KMS-11 (cell line): ENCODE measurements at regions not wholly inside any gene's neighbourhood (a gene's known extent, or its start where the extent isn't known, plus 50 kb on each side); places are given as distances from the start of the nearest gene placed in this dataset.

ENCODE experiments used
- H2AFZ ChIP-seq: fragments of 200-600 bp; sonication (generic); 2 replicates; pipeline ENCODE4 v1.6.1; 2016; ENCODE audit warnings: antibody characterized with exemption, mixed run types, low read depth
- H3K27ac ChIP-seq: fragments of 200-600 bp; sonication (generic); 2 replicates; pipeline ENCODE4 v1.6.1; 2016; ENCODE audit warnings: mild to moderate bottlenecking, mixed run types
- H3K27me3 ChIP-seq: fragments of 200-600 bp; sonication (generic); 2 replicates; pipeline ENCODE4 v1.6.1; 2017; ENCODE audit warnings: mild to moderate bottlenecking, low read depth, mixed run types, moderate library complexity; ENCODE audit not compliant: insufficient read depth
- H3K36me3 ChIP-seq: fragments of 200-600 bp; sonication (generic); 2 replicates; pipeline ENCODE4 v1.6.1; 2017; ENCODE audit warnings: mild to moderate bottlenecking, mixed run types; ENCODE audit not compliant: insufficient read depth
- H3K4me1 ChIP-seq: fragments of 200-600 bp; sonication (generic); 2 replicates; pipeline ENCODE4 v1.6.1; 2016; ENCODE audit warnings: mild to moderate bottlenecking, low read depth, mixed run types; ENCODE audit not compliant: poor library complexity, severe bottlenecking
- H3K4me2 ChIP-seq: fragments of 200-600 bp; sonication (generic); 2 replicates; pipeline ENCODE4 v1.7.0; 2016; ENCODE audit warnings: mild to moderate bottlenecking, mixed run types
- H3K4me3 ChIP-seq: fragments of 200-600 bp; sonication (generic); IDR thresholded peaks from 2 replicates; pipeline ENCODE4 v1.6.1; 2017; ENCODE audit warnings: low read depth, low read length, mixed read lengths; ENCODE audit not compliant: insufficient read depth
- H3K79me2 ChIP-seq: fragments of 200-600 bp; sonication (generic); 2 replicates; pipeline ENCODE4 v1.6.1; 2016; ENCODE audit warnings: low read depth, mixed run types; ENCODE audit not compliant: insufficient read depth
- H3K9ac ChIP-seq: fragments of 200-600 bp; sonication (generic); 2 replicates; pipeline ENCODE4 v1.6.1; 2016; ENCODE audit warnings: mild to moderate bottlenecking, mixed run types
- H4K20me1 ChIP-seq: fragments of 200-600 bp; sonication (generic); 2 replicates; pipeline ENCODE4 v1.6.1; 2016; ENCODE audit warnings: mild to moderate bottlenecking, mixed run types; ENCODE audit not compliant: insufficient read depth
- TF ChIP-seq, protein P1 (sequence below): fragments of 200-600 bp; sonication (generic); conservative IDR thresholded peaks from 2 replicates; pipeline ENCODE4 v1.6.1; 2017; ENCODE audit warnings: low read depth, mild to moderate bottlenecking, antibody characterized with exemption, low read length, moderate library complexity, mixed read lengths

DNA sequence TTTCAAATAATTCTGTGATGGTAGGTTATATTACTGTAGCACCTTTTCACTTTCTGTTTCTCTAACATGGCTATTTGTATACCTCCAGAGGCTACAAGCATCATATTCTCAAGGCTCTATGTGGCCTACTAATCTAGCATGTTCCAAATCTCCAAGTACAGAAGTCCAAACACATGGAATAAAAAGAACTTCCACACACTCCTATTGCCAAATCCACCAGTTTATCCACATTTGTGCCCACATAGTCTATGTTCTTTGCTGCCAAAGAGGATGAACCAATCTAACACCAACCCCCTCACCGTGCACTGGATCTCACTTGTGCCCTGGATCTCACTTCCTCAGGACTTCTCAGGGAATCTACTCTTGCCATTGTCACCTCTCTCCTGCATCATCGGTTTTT is 247.3 kb upstream of the RBBP8 start:
- Histone ChIP-seq H3K79me2 (no peaks in the 10 kb centered on the region), H3K4me1 (no peaks in the 10 kb centered on the region), H3K4me2 (no peak overlapping the region), H4K20me1 (no peaks in the 10 kb centered on the region), H3K27me3 (no peaks in the 10 kb centered on the region), H3K4me3 (no peak overlapping the region), H3K27ac (no peak overlapping the region), H3K36me3 (no peaks in the 10 kb centered on the region), H3K9ac (no peak overlapping the region), H2AFZ (no peak overlapping the region)
- TF ChIP-seq, protein P1, sequence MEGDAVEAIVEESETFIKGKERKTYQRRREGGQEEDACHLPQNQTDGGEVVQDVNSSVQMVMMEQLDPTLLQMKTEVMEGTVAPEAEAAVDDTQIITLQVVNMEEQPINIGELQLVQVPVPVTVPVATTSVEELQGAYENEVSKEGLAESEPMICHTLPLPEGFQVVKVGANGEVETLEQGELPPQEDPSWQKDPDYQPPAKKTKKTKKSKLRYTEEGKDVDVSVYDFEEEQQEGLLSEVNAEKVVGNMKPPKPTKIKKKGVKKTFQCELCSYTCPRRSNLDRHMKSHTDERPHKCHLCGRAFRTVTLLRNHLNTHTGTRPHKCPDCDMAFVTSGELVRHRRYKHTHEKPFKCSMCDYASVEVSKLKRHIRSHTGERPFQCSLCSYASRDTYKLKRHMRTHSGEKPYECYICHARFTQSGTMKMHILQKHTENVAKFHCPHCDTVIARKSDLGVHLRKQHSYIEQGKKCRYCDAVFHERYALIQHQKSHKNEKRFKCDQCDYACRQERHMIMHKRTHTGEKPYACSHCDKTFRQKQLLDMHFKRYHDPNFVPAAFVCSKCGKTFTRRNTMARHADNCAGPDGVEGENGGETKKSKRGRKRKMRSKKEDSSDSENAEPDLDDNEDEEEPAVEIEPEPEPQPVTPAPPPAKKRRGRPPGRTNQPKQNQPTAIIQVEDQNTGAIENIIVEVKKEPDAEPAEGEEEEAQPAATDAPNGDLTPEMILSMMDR = no peak

DNA sequence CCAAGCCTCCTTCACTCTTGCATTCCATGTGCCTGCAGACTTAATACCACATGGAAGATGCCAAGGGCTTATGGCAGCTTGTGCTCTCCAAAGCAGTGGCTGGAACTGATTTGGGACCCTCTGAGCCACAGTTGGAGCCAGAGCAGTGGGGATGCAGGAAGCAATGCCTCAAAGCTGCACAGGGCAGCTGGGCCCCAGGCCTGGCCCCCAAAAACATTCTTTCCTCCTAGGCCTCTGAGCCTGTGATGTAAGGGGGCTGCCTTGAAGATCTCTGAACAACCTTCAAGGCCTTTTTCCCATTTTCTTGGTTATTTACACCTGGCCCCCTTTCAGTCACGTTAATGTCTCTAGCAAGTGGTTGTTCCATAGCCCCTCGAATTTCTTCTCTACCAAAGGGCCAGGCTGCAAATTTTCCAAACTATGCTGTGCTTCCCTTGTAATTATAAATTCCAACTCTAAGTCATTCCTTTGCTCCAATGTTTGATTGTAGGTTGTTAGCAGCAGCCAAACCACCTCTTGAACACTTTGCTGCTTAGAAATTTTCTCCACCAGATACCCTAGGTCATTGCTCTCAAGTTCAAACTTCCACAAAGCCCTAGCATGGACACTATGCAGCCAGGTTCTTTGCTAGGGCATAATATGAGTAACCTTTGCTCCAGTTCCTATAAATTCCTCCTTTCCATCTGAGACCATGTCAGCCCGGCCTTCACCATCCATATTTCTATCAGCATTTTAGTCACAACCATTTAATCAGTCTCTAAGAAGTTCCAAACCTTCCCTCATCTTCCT is 245.0 kb upstream of the RBBP8 start:
- no peaks in the 10 kb centered on the region for H3K4me1 ChIP-seq
- H3K79me2 ChIP-seq = no peaks in the 10 kb centered on the region
- H3K4me3 ChIP-seq = no peak overlapping the region
- no peaks in the 10 kb centered on the region for H4K20me1 ChIP-seq
- no peak overlapping the region for H3K4me2 ChIP-seq
- no peaks in the 10 kb centered on the region for H3K27me3 ChIP-seq
- H3K27ac ChIP-seq = no peak overlapping the region
- no peaks in the 10 kb centered on the region for H3K36me3 ChIP-seq
- no peak overlapping the region for H2AFZ ChIP-seq
- no peak overlapping the region for H3K9ac ChIP-seq
- TF ChIP-seq, protein P1 = no peak

GRCh38 chr18:22688877-22689496 is 244.1 kb upstream of the RBBP8 start:
- no peak overlapping the region for H3K4me3 ChIP-seq
- no peak overlapping the region for H3K4me2 ChIP-seq

GRCh38 chr18:22689712-22690111 is 243.4 kb upstream of the RBBP8 start:
- Histone ChIP-seq H3K36me3 (no peaks in the 10 kb centered on the region), H3K4me3 (no peak overlapping the region), H3K9ac (no peak overlapping the region), H4K20me1 (no peaks in the 10 kb centered on the region), H2AFZ (no peak overlapping the region), H3K27ac (no peak overlapping the region), H3K79me2 (no peaks in the 10 kb centered on the region), H3K4me2 (no peak overlapping the region), H3K4me1 (no peaks in the 10 kb centered on the region), H3K27me3 (no peaks in the 10 kb centered on the region)
- TF ChIP-seq, protein P1 = no peak

More at GRCh38 chr18:22688877-22689496, 244.1 kb upstream of the RBBP8 start:
- TF ChIP-seq, protein P1 = no peak
- no peaks in the 10 kb centered on the region for H3K36me3 ChIP-seq
- H3K4me1 ChIP-seq = no peaks in the 10 kb centered on the region
- H2AFZ ChIP-seq = no peak overlapping the region
- H3K9ac ChIP-seq = no peak overlapping the region
- no peaks in the 10 kb centered on the region for H3K79me2 ChIP-seq
- H4K20me1 ChIP-seq = no peaks in the 10 kb centered on the region
- no peak overlapping the region for H3K27ac ChIP-seq
- H3K27me3 ChIP-seq = no peaks in the 10 kb centered on the region
